H1 (cell line): ENCODE measurements at regions not wholly inside any gene's neighbourhood (a gene's known extent, or its start where the extent isn't known, plus 50 kb on each side); places are given as distances from the start of the nearest gene placed in this dataset.

Experiments used
- CTCF ChIA-PET: fragments of 300-600 bp; sonication (Branson Sonifier 250); formaldehyde crosslinking; loops from one replicate; lab custom pipeline; 2021; ENCODE audit not compliant: partially characterized antibody; lab: Charles Lee
- POLR2A ChIA-PET: fragments of 300-600 bp; sonication (Branson Sonifier 250); formaldehyde crosslinking; loops from one replicate; lab custom pipeline; 2021; ENCODE audit warnings: inconsistent platforms; ENCODE audit not compliant: partially characterized antibody; lab: Charles Lee
- DNase-seq, 2 experiments: peaks; one replicate each; pipeline versions ENCODE4 v3.0.0 to v3.0.0-alpha.2; 2010 to 2022; ENCODE audit warnings: low spot score in 2 of 2, low read depth in 1 of 2, mixed read lengths in 1 of 2
- FAIRE-seq: peaks from 2 replicates; lab custom pipeline; 2011; peaks lifted over from hg19 to GRCh38; lab: Jason Lieb, UNC
- H2AFZ ChIP-seq: 2 replicates; pipeline ENCODE4 v1.8.1; 2012; ENCODE audit warnings: low read length, inconsistent platforms
- H2AK5ac ChIP-seq: 2 replicates; pipeline ENCODE4 v1.6.1; 2013; ENCODE audit warnings: low read depth, low read length
- H2BK120ac ChIP-seq: replicated peaks from 2 replicates; pipeline ENCODE3; 2013; ENCODE audit warnings: low read depth, low read length, inconsistent platforms
- H2BK12ac ChIP-seq: 2 replicates; pipeline ENCODE4 v1.6.1; 2013; ENCODE audit warnings: low read depth, low read length
- H2BK15ac ChIP-seq: 2 replicates; pipeline ENCODE4 v1.6.1; 2013; ENCODE audit warnings: low read length
- H2BK20ac ChIP-seq: 2 replicates; pipeline ENCODE4 v1.6.1; 2013; ENCODE audit warnings: low read length
- H2BK5ac ChIP-seq: 2 replicates; pipeline ENCODE4 v1.6.1; 2013; ENCODE audit warnings: low read depth, low read length
- H3K14ac ChIP-seq: 2 replicates; pipeline ENCODE4 v1.6.1; 2013; ENCODE audit warnings: inconsistent platforms; ENCODE audit not compliant: insufficient read length
- H3K18ac ChIP-seq: 2 replicates; pipeline ENCODE4 v1.6.1; 2013; ENCODE audit warnings: low read length; ENCODE audit errors: extremely low read depth
- H3K23ac ChIP-seq: 2 replicates; pipeline ENCODE4 v1.6.1; 2013; ENCODE audit warnings: inconsistent platforms; ENCODE audit not compliant: insufficient read length
- H3K23me2 ChIP-seq: 2 replicates; pipeline ENCODE4 v1.6.1; 2013; ENCODE audit warnings: low read depth, low read length
- H3K27ac ChIP-seq: 2 replicates; pipeline ENCODE4 v1.6.1; 2011; ENCODE audit warnings: low read depth, low read length, inconsistent platforms
- H3K27me3 ChIP-seq, 4 experiments: replicated peaks in 1 of 4; 1 replicate in 1 of 4; 2 replicates in 3 of 4; pipeline versions ENCODE4 v1.6.1 to v1.8.1; 2011 to 2013; ENCODE audit warnings: low read length in 3 of 4, mild to moderate bottlenecking in 3 of 4, inconsistent platforms in 2 of 4, mixed read lengths in 2 of 4, moderate library complexity in 1 of 4; ENCODE audit not compliant: control insufficient read depth in 3 of 4, insufficient read depth in 3 of 4; ENCODE audit errors: extremely low read depth in 1 of 4
- H3K36me3 ChIP-seq, 4 experiments: 2 replicates each; pipeline versions ENCODE4 v1.6.1 to v1.8.1; 2011 to 2013; ENCODE audit warnings: mild to moderate bottlenecking in 4 of 4, low read length in 3 of 4, moderate library complexity in 2 of 4, control low read depth in 1 of 4, inconsistent platforms in 1 of 4; ENCODE audit not compliant: insufficient read depth in 4 of 4, control insufficient read depth in 2 of 4
- H3K4ac ChIP-seq: replicated peaks from 2 replicates; pipeline ENCODE3; 2013; ENCODE audit warnings: low read length, low read depth, mixed read lengths, inconsistent platforms; ENCODE audit not compliant: insufficient read length
- H3K4me1 ChIP-seq, 4 experiments: replicated peaks in 1 of 4; 1 replicate in 1 of 4; 2 replicates in 3 of 4; pipeline versions ENCODE4 v1.6.1 to v1.8.1; 2011 to 2013; ENCODE audit warnings: low read length in 3 of 4, inconsistent platforms in 2 of 4, mixed read lengths in 1 of 4; ENCODE audit not compliant: insufficient read depth in 4 of 4, control insufficient read depth in 3 of 4
- H3K4me2 ChIP-seq, 2 experiments: 2 replicates each; pipeline versions ENCODE4 v1.6.1 to v1.8.1; 2011 to 2013; ENCODE audit warnings: low read depth in 2 of 2, low read length in 2 of 2, control low read depth in 1 of 2, inconsistent platforms in 1 of 2, mild to moderate bottlenecking in 1 of 2; ENCODE audit not compliant: insufficient read depth in 1 of 2
- H3K4me3 ChIP-seq, 4 experiments: fragments of 200-600, 300-600 bp in 1 of 4; sonication (generic), shearing (Covaris generic), sonication (Bioruptor Twin) in 1 of 4; 2 replicates each; pipeline versions ENCODE4 v1.5.1 to v1.8.1; 2011 to 2016; ENCODE audit warnings: low read length in 4 of 4, low read depth in 3 of 4, control low read depth in 2 of 4, inconsistent platforms in 2 of 4, mild to moderate bottlenecking in 2 of 4, mixed read lengths in 1 of 4, moderate library complexity in 1 of 4; ENCODE audit not compliant: insufficient read depth in 2 of 4; ENCODE audit errors: extremely low read depth in 1 of 4
- H3K56ac ChIP-seq: replicated peaks from 2 replicates; pipeline ENCODE3; 2013; ENCODE audit warnings: low read depth, mild to moderate bottlenecking, mixed read lengths, low read length, inconsistent platforms; ENCODE audit not compliant: insufficient read length
- H3K79me1 ChIP-seq: 2 replicates; pipeline ENCODE4 v1.6.1; 2013; ENCODE audit warnings: low read depth, low read length, control low read depth
- H3K79me2 ChIP-seq, 2 experiments: 2 replicates each; pipeline versions ENCODE4 v1.6.1 to v1.8.1; 2012 to 2013; ENCODE audit warnings: low read length in 2 of 2, mild to moderate bottlenecking in 2 of 2, inconsistent platforms in 1 of 2; ENCODE audit not compliant: insufficient read depth in 2 of 2, control insufficient read depth in 1 of 2
- H3K9ac ChIP-seq, 4 experiments: replicated peaks in 1 of 4; 1 replicate in 1 of 4; 2 replicates in 3 of 4; pipeline versions ENCODE4 v1.6.1 to v1.8.1; 2011 to 2013; ENCODE audit warnings: low read depth in 3 of 4, low read length in 3 of 4, control low read depth in 2 of 4, mild to moderate bottlenecking in 2 of 4, moderate library complexity in 2 of 4, inconsistent platforms in 1 of 4; ENCODE audit errors: extremely low read depth in 1 of 4
- H3K9me3 ChIP-seq, 2 experiments: 2 replicates each; pipeline versions ENCODE4 v1.6.1 to v1.8.1; 2012 to 2013; ENCODE audit warnings: mild to moderate bottlenecking in 2 of 2, moderate library complexity in 2 of 2, control low read depth in 1 of 2, inconsistent platforms in 1 of 2, low read depth in 1 of 2, low read length in 1 of 2, mixed read lengths in 1 of 2; ENCODE audit not compliant: insufficient read depth in 2 of 2
- H4K20me1 ChIP-seq, 2 experiments: replicated peaks in 1 of 2; 2 replicates each; pipeline versions ENCODE3 to v1.8.1; 2011 to 2013; ENCODE audit warnings: inconsistent platforms in 2 of 2, low read length in 2 of 2, mild to moderate bottlenecking in 1 of 2; ENCODE audit not compliant: insufficient read depth in 2 of 2, control insufficient read depth in 1 of 2
- H4K5ac ChIP-seq: 2 replicates; pipeline ENCODE4 v1.6.1; 2013; ENCODE audit warnings: low read length, low read depth, mixed read lengths, inconsistent platforms; ENCODE audit not compliant: insufficient read length
- H4K8ac ChIP-seq: 2 replicates; pipeline ENCODE4 v1.8.0; 2013; ENCODE audit warnings: mild to moderate bottlenecking, moderate library complexity, low read length, inconsistent platforms; ENCODE audit not compliant: insufficient read depth; ENCODE audit errors: extremely low read depth
- H4K91ac ChIP-seq: replicated peaks from 2 replicates; pipeline ENCODE3; 2013; ENCODE audit warnings: low read length, mixed read lengths, inconsistent platforms; ENCODE audit not compliant: insufficient read length
- BACH1 ChIP-seq: IDR thresholded peaks from 2 replicates; pipeline ENCODE4 v1.6.1; 2012; ENCODE audit warnings: low read length, improper control_type of control experiment
- BRCA1 ChIP-seq: IDR thresholded peaks from 2 replicates; pipeline ENCODE4 v1.6.1; 2012; ENCODE audit warnings: low read depth, low read length, improper control_type of control experiment
- CEBPB ChIP-seq: IDR thresholded peaks from 2 replicates; pipeline ENCODE4 v1.6.1; 2012; ENCODE audit warnings: low read depth, low read length
- CTBP2 ChIP-seq: IDR thresholded peaks from 2 replicates; pipeline ENCODE4 v1.7.0; 2011; ENCODE audit warnings: borderline replicate concordance, mild to moderate bottlenecking, moderate library complexity, mixed read lengths, low read length; ENCODE audit not compliant: insufficient read depth, insufficient read length
- CTCF ChIP-seq, 3 experiments: IDR thresholded peaks; 1 replicate in 2 of 3; 2 replicates in 1 of 3; pipeline versions ENCODE4 v1.5.1 to v1.6.1; 2011; ENCODE audit warnings: low read length in 3 of 3, mild to moderate bottlenecking in 3 of 3, inconsistent platforms in 2 of 3, low read depth in 1 of 3, moderate library complexity in 1 of 3; ENCODE audit not compliant: insufficient read depth in 1 of 3; ENCODE audit errors: control extremely low read depth in 1 of 3
- KDM5A ChIP-seq: fragments of 200-600 bp; IDR thresholded peaks from 2 replicates; pipeline ENCODE4 v1.7.1; 2012; ENCODE audit warnings: mild to moderate bottlenecking, low read length, inconsistent platforms, mixed read lengths
- PHF8 ChIP-seq: fragments of 200-600 bp; sonication (generic); conservative IDR thresholded peaks from 2 replicates; pipeline ENCODE4 v1.7.1; 2012; ENCODE audit warnings: low read depth, mild to moderate bottlenecking, inconsistent platforms, low read length, moderate library complexity
- POLR2A ChIP-seq, 2 experiments: IDR thresholded peaks; 1 replicate in 1 of 2; 2 replicates in 1 of 2; pipeline ENCODE4 v1.6.1; 2011; ENCODE audit warnings: low read depth in 2 of 2, low read length in 2 of 2, mild to moderate bottlenecking in 2 of 2; ENCODE audit errors: control extremely low read depth in 1 of 2
- RAD21 ChIP-seq, 2 experiments: IDR thresholded peaks in 1 of 2; conservative IDR thresholded peaks in 1 of 2; 2 replicates each; pipeline ENCODE4 v1.6.1; 2011; ENCODE audit warnings: low read depth in 2 of 2, low read length in 2 of 2, improper control_type of control experiment in 1 of 2, inconsistent platforms in 1 of 2, mild to moderate bottlenecking in 1 of 2, moderate library complexity in 1 of 2
- RFX5 ChIP-seq: IDR thresholded peaks from 2 replicates; pipeline ENCODE4 v1.6.1; 2011; ENCODE audit warnings: low read depth, low read length, improper control_type of control experiment, borderline replicate concordance
- TBP ChIP-seq: IDR thresholded peaks from 2 replicates; pipeline ENCODE4 v1.6.1; 2011; ENCODE audit warnings: low read depth, low read length, improper control_type of control experiment
- WGBS, 2 experiments: shearing (Covaris generic) in 1 of 2; methylation state at CpG; one replicate each; pipeline versions ENCODE4 v1.1.6 to v1.1.7; 2013 to 2015; ENCODE audit warnings: low lambda C conversion rate in 2 of 2, mixed read lengths in 2 of 2, inconsistent platforms in 1 of 2, low coverage in 1 of 2, missing lambda C conversion rate in 1 of 2; ENCODE audit not compliant: insufficient replicate concordance in 2 of 2, insufficient coverage in 1 of 2, insufficient read length in 1 of 2; ENCODE audit errors: extremely low coverage in 1 of 2, missing lambda C conversion rate in 1 of 2; 5-methylcytosine and 5-hydroxymethylcytosine counted together

GRCh38 chr4:120403296-120403695 is 336.6 kb upstream of the MAD2L1 start:
- H3K23me2 ChIP-seq = no peaks in the 10 kb centered on the region
- H2BK5ac ChIP-seq = no peak overlapping the region
- no peak overlapping the region for H2BK20ac ChIP-seq
- H4K91ac ChIP-seq = no peak overlapping the region
- no peaks in the 10 kb centered on the region for H3K9me3 ChIP-seq
- H3K36me3 ChIP-seq = no peaks in the 10 kb centered on the region
- no peak overlapping the region for H2BK12ac ChIP-seq
- no peak overlapping the region for H2AK5ac ChIP-seq
- no peak overlapping the region for H3K18ac ChIP-seq
- H3K27ac ChIP-seq = no peak overlapping the region
- no peak overlapping the region for H3K4me3 ChIP-seq
- TF ChIP-seq TBP (no peak), CTBP2 (no peak), KDM5A (no peak), POLR2A (IDR thresholded peaks at IDR 0.05; ENCODE audit: control extremely low read depth in 1 of 2, low read depth in 2 of 2, low read length in 2 of 2) (no peak), PHF8 (no peak), RFX5 (no peak), CEBPB (no peak), RAD21 (IDR thresholded peaks at IDR 0.05 in 1 of 2, conservative IDR thresholded peaks at IDR 0.05 in 1 of 2; ENCODE audit: low read depth in 2 of 2, low read length in 2 of 2) (no peak), CTCF (IDR thresholded peaks at IDR 0.05; ENCODE audit: control extremely low read depth in 1 of 3, insufficient read depth in 1 of 3, low read depth in 1 of 3, low read length in 3 of 3) (no peak), BACH1 (no peak), BRCA1 (no peak)
- H4K5ac ChIP-seq = no peak overlapping the region
- no peak overlapping the region for H3K56ac ChIP-seq
- no peak overlapping the region for H3K4ac ChIP-seq
- DNase-seq = no peak
- no peak overlapping the region for H2AFZ ChIP-seq
- H3K79me2 ChIP-seq = no peaks in the 10 kb centered on the region
- H3K79me1 ChIP-seq = no peaks in the 10 kb centered on the region
- no peak for FAIRE-seq
- ChIA-PET CTCF (no interaction called here), POLR2A (no interaction called here)
- no peak overlapping the region for H3K9ac ChIP-seq
- 83% methylated on average over 2 of the region's 2 CpGs; no CpG with 5 or more reads in 1 of the 2 experiments for WGBS, 2 experiments
- H3K14ac ChIP-seq = no peak overlapping the region
- H3K27me3 ChIP-seq = no peaks in the 10 kb centered on the region
- no peak overlapping the region for H2BK15ac ChIP-seq
- H3K23ac ChIP-seq = no peak overlapping the region
- H3K4me1 ChIP-seq = no peaks in the 10 kb centered on the region
- no peak overlapping the region for H2BK120ac ChIP-seq
- no peak overlapping the region for H3K4me2 ChIP-seq
- no peaks in the 10 kb centered on the region for H4K20me1 ChIP-seq
- no peak overlapping the region for H4K8ac ChIP-seq
